ENCODE measurements at regions not wholly inside any gene's neighbourhood (a gene's known extent, or its start where the extent isn't known, plus 50 kb on each side); places are given as distances from the start of the nearest gene placed in this dataset.

- no peak overlapping the region for H3K27ac Mint-ChIP-seq
- no peak overlapping the region for H3K4me3 Mint-ChIP-seq
- H3K36me3 Mint-ChIP-seq (ENCODE audit: low read depth) = no peaks in the 10 kb centered on the region
- no peaks in the 10 kb centered on the region for H3K9me3 Mint-ChIP-seq
- CTCF ChIA-PET = no interaction called here
- DNase-seq = no peak
- intact Hi-C loops (cut with micrococcal nuclease) = no loop called here
- H3K4me1 Mint-ChIP-seq (ENCODE audit: low read depth) = no peaks in the 10 kb centered on the region
- H3K27me3 Mint-ChIP-seq (ENCODE audit: low read depth) = peaks cover 12% of the 10 kb centered on the region
Measured at GRCh38 chr7:18400275-18400674, 95.3 kb upstream of the HDAC9 start.

GRCh38 chr7:18400726-18401125, 94.8 kb upstream of the HDAC9 start:
- CTCF ChIA-PET = no interaction called here

GRCh38 chr7:18401757-18402156, 93.8 kb upstream of the HDAC9 start:
- Mint-ChIP-seq H3K9me3 (no peaks in the 10 kb centered on the region), H3K27ac (no peak overlapping the region), H3K36me3 (ENCODE audit: low read depth) (no peaks in the 10 kb centered on the region), H3K27me3 (ENCODE audit: low read depth) (peaks cover 11% of the 10 kb centered on the region), H3K4me1 (ENCODE audit: low read depth) (no peaks in the 10 kb centered on the region), H3K4me3 (no peak overlapping the region)
- CTCF ChIA-PET = no interaction called here
- intact Hi-C loops (cut with micrococcal nuclease) = no loop called here
- DNase-seq = no peak

More at GRCh38 chr7:18400726-18401125, 94.8 kb upstream of the HDAC9 start:
- H3K4me3 Mint-ChIP-seq = no peak overlapping the region
- no peaks in the 10 kb centered on the region for H3K36me3 Mint-ChIP-seq (ENCODE audit: low read depth)
- no peaks in the 10 kb centered on the region for H3K9me3 Mint-ChIP-seq
- H3K27ac Mint-ChIP-seq = no peak overlapping the region
- no peaks in the 10 kb centered on the region for H3K4me1 Mint-ChIP-seq (ENCODE audit: low read depth)
- H3K27me3 Mint-ChIP-seq (ENCODE audit: low read depth) = peaks cover 12% of the 10 kb centered on the region
- no peak for DNase-seq
- intact Hi-C loops (cut with micrococcal nuclease) = no loop called here

- no peak overlapping the region for H3K27ac Mint-ChIP-seq
- H3K4me1 Mint-ChIP-seq (ENCODE audit: low read depth) = no peaks in the 10 kb centered on the region
- peaks cover 8% of the 10 kb centered on the region for H3K27me3 Mint-ChIP-seq (ENCODE audit: low read depth)
- H3K4me3 Mint-ChIP-seq = no peak overlapping the region
- intact Hi-C loops (cut with micrococcal nuclease) = no loop called here
- no peak for DNase-seq
- CTCF ChIA-PET = no interaction called here
- no peaks in the 10 kb centered on the region for H3K9me3 Mint-ChIP-seq
- H3K36me3 Mint-ChIP-seq (ENCODE audit: low read depth) = no peaks in the 10 kb centered on the region
Measured at GRCh38 chr7:18402488-18403183, 92.9 kb upstream of the HDAC9 start.

GRCh38 chr7:18405726-18406125, 89.8 kb upstream of the HDAC9 start:
- Mint-ChIP-seq H3K9me3 (no peaks in the 10 kb centered on the region), H3K4me3 (no peak overlapping the region), H3K36me3 (ENCODE audit: low read depth) (no peaks in the 10 kb centered on the region), H3K27me3 (ENCODE audit: low read depth) (peaks cover 8% of the 10 kb centered on the region), H3K27ac (no peak overlapping the region), H3K4me1 (ENCODE audit: low read depth) (no peaks in the 10 kb centered on the region)
- no peak for DNase-seq
- intact Hi-C loops (cut with micrococcal nuclease) = no loop called here
- CTCF ChIA-PET = no interaction called here

GRCh38 chr7:18407385-18407784, 88.2 kb upstream of the HDAC9 start:
- H3K27me3 Mint-ChIP-seq (ENCODE audit: low read depth) = peaks cover 6% of the 10 kb centered on the region
- no peaks in the 10 kb centered on the region for H3K36me3 Mint-ChIP-seq (ENCODE audit: low read depth)
- no peaks in the 10 kb centered on the region for H3K9me3 Mint-ChIP-seq
- DNase-seq = no peak
- intact Hi-C loops (cut with micrococcal nuclease) = no loop called here
- H3K4me1 Mint-ChIP-seq (ENCODE audit: low read depth) = no peaks in the 10 kb centered on the region
- no peak overlapping the region for H3K27ac Mint-ChIP-seq
- CTCF ChIA-PET = no interaction called here
- H3K4me3 Mint-ChIP-seq = no peak overlapping the region

- Mint-ChIP-seq H3K27me3 (ENCODE audit: low read depth) (peaks cover 4% of the 10 kb centered on the region), H3K4me1 (ENCODE audit: low read depth) (no peaks in the 10 kb centered on the region), H3K27ac (no peak overlapping the region), H3K9me3 (no peaks in the 10 kb centered on the region), H3K36me3 (ENCODE audit: low read depth) (no peaks in the 10 kb centered on the region), H3K4me3 (no peak overlapping the region)
- CTCF ChIA-PET = no interaction called here
- DNase-seq = no peak
- intact Hi-C loops (cut with micrococcal nuclease) = no loop called here
Measured at GRCh38 chr7:18408461-18408860, 87.1 kb upstream of the HDAC9 start.

GRCh38 chr7:18408868-18409267, 86.7 kb upstream of the HDAC9 start:
- Mint-ChIP-seq H3K27ac (no peak overlapping the region), H3K27me3 (ENCODE audit: low read depth) (peaks cover 4% of the 10 kb centered on the region), H3K4me1 (ENCODE audit: low read depth) (no peaks in the 10 kb centered on the region), H3K9me3 (no peaks in the 10 kb centered on the region), H3K4me3 (no peak overlapping the region), H3K36me3 (ENCODE audit: low read depth) (no peaks in the 10 kb centered on the region)
- intact Hi-C loops (cut with micrococcal nuclease) = no loop called here
- DNase-seq = no peak
- CTCF ChIA-PET = no interaction called here

GRCh38 chr7:18413447-18413846, 82.1 kb upstream of the HDAC9 start:
- CTCF ChIA-PET = no interaction called here
- no peak overlapping the region for H3K27ac Mint-ChIP-seq
- no peak overlapping the region for H3K4me3 Mint-ChIP-seq

GRCh38 chr7:18414885-18415284, 80.7 kb upstream of the HDAC9 start:
- Mint-ChIP-seq H3K9me3 (no peaks in the 10 kb centered on the region), H3K27ac (no peak overlapping the region), H3K27me3 (ENCODE audit: low read depth) (no peaks in the 10 kb centered on the region), H3K4me1 (ENCODE audit: low read depth) (no peaks in the 10 kb centered on the region), H3K36me3 (ENCODE audit: low read depth) (no peaks in the 10 kb centered on the region), H3K4me3 (no peak overlapping the region)
- CTCF ChIA-PET = interaction anchor here (0.6 kb wide), 1 partner anchor 1874 kb away, joined by 3 read pairs; no protein-coding TSS in a partner anchor
- intact Hi-C loops (cut with micrococcal nuclease) = no loop called here
- DNase-seq = no peak

More at GRCh38 chr7:18413447-18413846, 82.1 kb upstream of the HDAC9 start:
- Mint-ChIP-seq H3K27me3 (ENCODE audit: low read depth) (no peaks in the 10 kb centered on the region), H3K4me1 (ENCODE audit: low read depth) (no peaks in the 10 kb centered on the region), H3K36me3 (ENCODE audit: low read depth) (no peaks in the 10 kb centered on the region), H3K9me3 (no peaks in the 10 kb centered on the region)
- intact Hi-C loops (cut with micrococcal nuclease) = no loop called here
- DNase-seq = no peak

- no peaks in the 10 kb centered on the region for H3K4me1 Mint-ChIP-seq (ENCODE audit: low read depth)
- H3K36me3 Mint-ChIP-seq (ENCODE audit: low read depth) = no peaks in the 10 kb centered on the region
- no peaks in the 10 kb centered on the region for H3K9me3 Mint-ChIP-seq
- CTCF ChIA-PET = no interaction called here
- DNase-seq = no peak
- no peaks in the 10 kb centered on the region for H3K27me3 Mint-ChIP-seq (ENCODE audit: low read depth)
- no peak overlapping the region for H3K27ac Mint-ChIP-seq
- intact Hi-C loops (cut with micrococcal nuclease) = no loop called here
- no peak overlapping the region for H3K4me3 Mint-ChIP-seq
Measured at GRCh38 chr7:18416988-18417387, 78.6 kb upstream of the HDAC9 start.

- Mint-ChIP-seq H3K4me1 (ENCODE audit: low read depth) (no peaks in the 10 kb centered on the region), H3K9me3 (no peaks in the 10 kb centered on the region), H3K4me3 (no peak overlapping the region), H3K27ac (no peak overlapping the region), H3K36me3 (ENCODE audit: low read depth) (no peaks in the 10 kb centered on the region), H3K27me3 (ENCODE audit: low read depth) (no peaks in the 10 kb centered on the region)
- CTCF ChIA-PET = no interaction called here
- no peak for DNase-seq
- intact Hi-C loops (cut with micrococcal nuclease) = no loop called here
Measured at GRCh38 chr7:18419456-18419855, 76.1 kb upstream of the HDAC9 start.

GRCh38 chr7:18420108-18420507, 75.4 kb upstream of the HDAC9 start:
- H3K9me3 Mint-ChIP-seq = no peaks in the 10 kb centered on the region
- H3K36me3 Mint-ChIP-seq (ENCODE audit: low read depth) = no peaks in the 10 kb centered on the region
- H3K4me1 Mint-ChIP-seq (ENCODE audit: low read depth) = no peaks in the 10 kb centered on the region
- DNase-seq = no peak
- H3K27ac Mint-ChIP-seq = no peak overlapping the region
- H3K4me3 Mint-ChIP-seq = no peak overlapping the region
- intact Hi-C loops (cut with micrococcal nuclease) = no loop called here
- no peaks in the 10 kb centered on the region for H3K27me3 Mint-ChIP-seq (ENCODE audit: low read depth)
- CTCF ChIA-PET = no interaction called here

All from activated naive CD4-positive, alpha-beta T cell treated with anti-CD3 and anti-CD28 coated beads for 36 hours (primary cell).